ENCODE measurements at regions not wholly inside any gene's neighbourhood (a gene's known extent, or its start where the extent isn't known, plus 50 kb on each side); places are given as distances from the start of the nearest gene placed in this dataset.

DNA sequence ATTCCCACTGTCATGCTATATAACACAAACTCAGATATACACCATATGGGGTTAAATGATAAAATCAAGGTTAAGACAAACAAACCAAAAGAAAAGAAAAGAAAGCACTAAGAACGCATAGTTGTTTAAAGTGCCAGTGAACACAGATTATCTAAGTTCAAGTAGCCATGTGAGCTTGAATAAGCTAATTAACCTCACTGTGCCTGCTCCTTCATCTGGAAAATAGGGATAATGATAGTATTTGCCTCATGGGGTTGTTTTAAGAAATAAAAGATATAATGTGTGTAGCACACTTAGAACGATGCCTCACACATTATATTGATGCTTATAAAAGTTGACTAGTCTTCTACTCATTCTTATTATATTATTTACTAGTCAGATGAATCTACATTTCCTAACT is 72.6 kb upstream of the IL12A start:
- no peak overlapping the region for H3K9ac ChIP-seq (ENCODE audit: low read depth in 1 of 2, low read length in 2 of 2)
- no peak overlapping the region for H3K27ac ChIP-seq (ENCODE audit: low read depth, low read length)
- H3K27me3 ChIP-seq (ENCODE audit: control insufficient read depth in 1 of 2, insufficient read depth in 2 of 2, low read length in 2 of 2) = no peaks in the 10 kb centered on the region
- H3K36me3 ChIP-seq (ENCODE audit: control insufficient read depth in 1 of 2, insufficient read depth in 2 of 2, low read length in 2 of 2) = no peaks in the 10 kb centered on the region
- H3K4me3 ChIP-seq (ENCODE audit: low read depth in 1 of 2, low read length in 2 of 2) = no peak overlapping the region
- no peaks in the 10 kb centered on the region for H3K9me3 ChIP-seq (ENCODE audit: control insufficient read depth in 1 of 2, low read length in 2 of 2)
- H3K4me1 ChIP-seq (ENCODE audit: control insufficient read depth in 1 of 2, insufficient read depth in 2 of 2, low read length in 2 of 2) = peaks cover 6 to 7% of the 10 kb centered on the region in 2 donors

DNA sequence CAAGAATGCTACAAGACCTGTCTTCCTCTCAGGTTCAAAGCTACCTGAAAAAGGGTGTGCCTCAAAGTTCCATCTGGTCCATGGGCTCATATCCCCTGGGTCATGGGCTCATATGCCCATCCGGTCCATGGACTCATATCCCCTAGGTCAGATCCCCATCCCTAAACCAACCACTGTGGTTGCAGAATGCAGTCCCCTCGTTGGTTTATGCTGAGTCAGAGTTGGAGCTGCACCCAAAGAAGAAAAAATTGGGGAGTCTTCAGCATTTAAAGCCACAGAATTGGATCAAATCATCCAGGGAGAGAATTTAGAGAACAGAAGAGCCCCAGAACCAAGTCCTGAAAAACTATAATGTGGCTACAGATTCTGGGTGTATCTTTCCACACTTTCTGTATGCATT is 71.5 kb upstream of the IL12A start:
- Histone ChIP-seq H3K36me3 (ENCODE audit: control insufficient read depth in 1 of 2, insufficient read depth in 2 of 2, low read length in 2 of 2) (no peaks in the 10 kb centered on the region), H3K4me3 (ENCODE audit: low read depth in 1 of 2, low read length in 2 of 2) (no peak overlapping the region), H3K4me1 (ENCODE audit: control insufficient read depth in 1 of 2, insufficient read depth in 2 of 2, low read length in 2 of 2) (no peaks in the 10 kb centered on the region), H3K9me3 (ENCODE audit: control insufficient read depth in 1 of 2, low read length in 2 of 2) (no peaks in the 10 kb centered on the region), H3K27ac (ENCODE audit: low read depth, low read length) (no peak overlapping the region), H3K9ac (ENCODE audit: low read depth in 1 of 2, low read length in 2 of 2) (no peak overlapping the region), H3K27me3 (ENCODE audit: control insufficient read depth in 1 of 2, insufficient read depth in 2 of 2, low read length in 2 of 2) (no peaks in the 10 kb centered on the region)

DNA sequence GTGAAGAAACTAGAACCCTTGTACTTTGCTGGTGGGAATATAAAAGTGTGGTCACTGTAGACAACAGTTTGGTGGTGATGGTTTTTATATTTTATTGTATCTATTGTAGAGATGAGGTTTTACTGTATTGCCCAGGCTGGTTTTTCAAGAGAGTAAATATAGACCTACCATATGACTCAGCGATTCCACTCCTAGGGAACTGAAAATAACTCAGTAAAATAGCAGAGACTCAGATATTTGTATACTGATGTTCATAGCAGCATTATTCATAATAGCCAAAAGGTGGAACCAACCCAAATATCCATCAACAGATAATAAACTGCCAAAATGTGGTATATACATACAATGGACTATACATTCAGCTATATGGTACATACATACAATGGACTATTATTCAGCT is 68.8 kb upstream of the IL12A start:
- Histone ChIP-seq H3K4me3 (ENCODE audit: low read depth in 1 of 2, low read length in 2 of 2) (no peak overlapping the region), H3K27ac (ENCODE audit: low read depth, low read length) (no peak overlapping the region), H3K36me3 (ENCODE audit: control insufficient read depth in 1 of 2, insufficient read depth in 2 of 2, low read length in 2 of 2) (no peaks in the 10 kb centered on the region), H3K4me1 (ENCODE audit: control insufficient read depth in 1 of 2, insufficient read depth in 2 of 2, low read length in 2 of 2) (no peaks in the 10 kb centered on the region), H3K27me3 (ENCODE audit: control insufficient read depth in 1 of 2, insufficient read depth in 2 of 2, low read length in 2 of 2) (no peaks in the 10 kb centered on the region), H3K9me3 (ENCODE audit: control insufficient read depth in 1 of 2, low read length in 2 of 2) (no peaks in the 10 kb centered on the region), H3K9ac (ENCODE audit: low read depth in 1 of 2, low read length in 2 of 2) (no peak overlapping the region)

DNA sequence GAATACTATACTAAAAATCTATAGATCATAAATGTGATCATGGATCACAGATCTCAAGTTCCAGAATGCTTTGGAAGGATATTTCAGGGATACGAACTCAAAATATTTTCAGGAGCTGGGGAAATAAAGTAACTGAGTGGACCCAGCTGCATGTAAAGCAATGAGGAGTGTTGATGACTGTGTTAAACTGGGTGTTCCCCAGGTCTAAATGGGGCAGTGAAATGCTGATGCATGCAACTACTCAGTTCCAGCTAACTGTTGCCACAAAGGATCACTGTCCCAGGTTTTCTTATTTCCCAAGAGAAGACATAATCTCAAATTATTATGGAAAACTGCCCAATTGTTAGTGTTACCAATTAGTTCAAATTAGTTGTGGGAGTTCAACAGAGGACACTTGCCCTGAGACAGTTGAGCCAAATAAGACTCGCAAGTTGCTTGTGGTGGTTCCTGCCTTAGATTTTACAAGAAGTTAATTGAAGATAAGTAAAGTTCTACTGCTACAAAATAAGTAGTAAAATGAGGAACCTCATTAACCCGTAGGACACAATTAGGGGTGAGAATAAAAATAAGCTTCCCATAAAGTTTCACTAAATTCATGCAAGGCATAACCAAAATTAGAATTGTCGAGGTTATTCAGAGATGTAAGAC is 66.3 kb upstream of the IL12A start:
- no peak overlapping the region for H3K4me3 ChIP-seq (ENCODE audit: low read depth in 1 of 2, low read length in 2 of 2)
- no peaks in the 10 kb centered on the region for H3K9me3 ChIP-seq (ENCODE audit: control insufficient read depth in 1 of 2, low read length in 2 of 2)
- H3K27me3 ChIP-seq (ENCODE audit: control insufficient read depth in 1 of 2, insufficient read depth in 2 of 2, low read length in 2 of 2) = no peaks in the 10 kb centered on the region
- H3K9ac ChIP-seq (ENCODE audit: low read depth in 1 of 2, low read length in 2 of 2) = no peak overlapping the region
- no peak overlapping the region for H3K27ac ChIP-seq (ENCODE audit: low read depth, low read length)
- H3K4me1 ChIP-seq (ENCODE audit: control insufficient read depth in 1 of 2, insufficient read depth in 2 of 2, low read length in 2 of 2) = no peaks in the 10 kb centered on the region
- H3K36me3 ChIP-seq (ENCODE audit: control insufficient read depth in 1 of 2, insufficient read depth in 2 of 2, low read length in 2 of 2) = no peaks in the 10 kb centered on the region

DNA sequence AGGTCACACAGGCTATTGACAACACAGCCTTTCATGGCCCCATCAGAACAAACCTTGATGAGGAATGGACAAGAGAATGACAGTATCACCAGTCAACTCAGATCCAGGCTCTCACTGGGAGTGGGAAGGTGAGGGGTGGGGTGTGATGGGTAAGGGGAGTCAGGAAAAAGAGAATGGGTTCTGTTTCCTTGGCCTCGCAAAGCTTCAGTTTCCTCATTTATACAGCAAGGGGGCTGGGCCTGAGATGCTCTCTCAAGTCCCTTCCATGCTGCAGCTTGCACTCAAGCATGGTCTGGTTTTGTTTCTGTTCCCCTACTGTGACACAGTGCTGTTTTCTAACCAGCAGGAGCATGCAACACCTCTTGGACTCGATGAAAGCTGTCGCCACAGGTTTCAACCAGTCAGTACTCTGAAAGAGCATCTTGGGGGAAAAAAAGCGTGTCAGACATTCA is 65.7 kb upstream of the IL12A start:
- Histone ChIP-seq H3K9ac (ENCODE audit: low read depth in 1 of 2, low read length in 2 of 2) (no peak overlapping the region), H3K4me3 (ENCODE audit: low read depth in 1 of 2, low read length in 2 of 2) (no peak overlapping the region), H3K27me3 (ENCODE audit: control insufficient read depth in 1 of 2, insufficient read depth in 2 of 2, low read length in 2 of 2) (no peaks in the 10 kb centered on the region), H3K27ac (ENCODE audit: low read depth, low read length) (no peak overlapping the region), H3K9me3 (ENCODE audit: control insufficient read depth in 1 of 2, low read length in 2 of 2) (no peaks in the 10 kb centered on the region), H3K36me3 (ENCODE audit: control insufficient read depth in 1 of 2, insufficient read depth in 2 of 2, low read length in 2 of 2) (no peaks in the 10 kb centered on the region), H3K4me1 (ENCODE audit: control insufficient read depth in 1 of 2, insufficient read depth in 2 of 2, low read length in 2 of 2) (no peaks in the 10 kb centered on the region)

DNA sequence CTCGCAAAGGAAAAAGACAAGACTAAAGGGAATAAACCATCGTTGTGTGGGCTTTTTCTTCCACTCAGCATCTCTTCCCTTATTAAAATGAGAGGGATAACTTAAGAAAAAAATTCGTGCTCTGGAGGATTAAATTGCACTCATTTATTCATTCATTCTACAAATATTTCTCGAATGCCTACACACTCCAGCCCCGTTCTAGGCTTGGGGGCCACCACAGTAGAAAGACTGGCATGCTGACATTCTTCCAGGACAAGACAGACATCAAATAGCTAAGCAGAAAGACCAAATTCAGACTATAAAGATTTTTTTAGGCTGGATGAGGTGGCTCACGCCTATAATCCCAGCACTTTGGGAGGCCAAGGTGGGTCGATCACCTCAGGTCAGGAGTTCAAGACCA is 65.3 kb upstream of the IL12A start:
- H3K4me3 ChIP-seq (ENCODE audit: low read depth in 1 of 2, low read length in 2 of 2) = no peak overlapping the region

DNA sequence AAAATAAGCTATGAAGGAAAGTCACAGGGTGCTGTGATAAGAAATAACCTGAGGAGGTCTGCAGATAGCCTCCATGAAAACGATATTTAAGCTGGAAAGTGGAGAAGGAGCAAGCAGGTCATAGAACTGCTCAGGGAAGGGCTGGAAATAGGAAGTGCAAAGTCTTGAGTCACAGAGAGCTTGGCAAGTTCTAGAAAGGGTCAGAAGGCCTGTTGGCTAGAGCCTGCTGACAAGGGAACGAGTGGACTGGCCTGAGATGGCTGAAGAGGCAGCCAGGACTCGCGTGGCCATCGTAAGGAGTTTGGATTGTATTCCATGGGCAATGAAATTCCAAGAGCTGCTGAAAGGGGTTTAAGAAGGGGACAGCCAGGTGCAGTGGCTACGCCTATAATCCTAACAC is 64.7 kb upstream of the IL12A start:
- Histone ChIP-seq H3K4me1 (ENCODE audit: control insufficient read depth in 1 of 2, insufficient read depth in 2 of 2, low read length in 2 of 2) (no peaks in the 10 kb centered on the region), H3K27ac (ENCODE audit: low read depth, low read length) (no peak overlapping the region)

More for the DNA sequence above, 65.3 kb upstream of the IL12A start:
- H3K4me1 ChIP-seq (ENCODE audit: control insufficient read depth in 1 of 2, insufficient read depth in 2 of 2, low read length in 2 of 2) = no peaks in the 10 kb centered on the region
- H3K27ac ChIP-seq (ENCODE audit: low read depth, low read length) = no peak overlapping the region
- no peaks in the 10 kb centered on the region for H3K36me3 ChIP-seq (ENCODE audit: control insufficient read depth in 1 of 2, insufficient read depth in 2 of 2, low read length in 2 of 2)
- H3K9ac ChIP-seq (ENCODE audit: low read depth in 1 of 2, low read length in 2 of 2) = no peak overlapping the region
- no peaks in the 10 kb centered on the region for H3K9me3 ChIP-seq (ENCODE audit: control insufficient read depth in 1 of 2, low read length in 2 of 2)
- no peaks in the 10 kb centered on the region for H3K27me3 ChIP-seq (ENCODE audit: control insufficient read depth in 1 of 2, insufficient read depth in 2 of 2, low read length in 2 of 2)

DNA sequence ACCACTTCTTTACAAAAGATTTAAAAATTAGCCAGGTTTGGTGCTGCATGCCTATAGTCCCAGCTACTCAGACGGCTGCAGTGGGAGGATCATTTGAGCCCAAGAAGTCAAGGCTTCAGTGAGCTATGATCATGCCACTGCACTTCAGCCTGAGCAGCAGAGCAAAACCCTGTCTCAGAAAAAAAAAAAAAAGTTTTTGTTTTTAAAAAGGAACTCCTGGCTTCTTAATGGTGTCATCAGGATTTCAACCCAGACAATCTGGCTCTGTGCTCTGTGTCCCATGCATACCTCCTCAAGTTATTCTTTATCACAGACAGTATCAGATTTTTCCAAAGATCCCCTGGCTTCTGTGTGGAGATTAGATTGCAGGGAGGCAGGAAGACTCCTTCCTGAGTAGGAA is 64.2 kb upstream of the IL12A start:
- no peak overlapping the region for H3K4me3 ChIP-seq (ENCODE audit: low read depth in 1 of 2, low read length in 2 of 2)
- no peak overlapping the region for H3K9ac ChIP-seq (ENCODE audit: low read depth in 1 of 2, low read length in 2 of 2)
- no peaks in the 10 kb centered on the region for H3K36me3 ChIP-seq (ENCODE audit: control insufficient read depth in 1 of 2, insufficient read depth in 2 of 2, low read length in 2 of 2)
- H3K27me3 ChIP-seq (ENCODE audit: control insufficient read depth in 1 of 2, insufficient read depth in 2 of 2, low read length in 2 of 2) = no peaks in the 10 kb centered on the region
- H3K4me1 ChIP-seq (ENCODE audit: control insufficient read depth in 1 of 2, insufficient read depth in 2 of 2, low read length in 2 of 2) = peaks cover 0 to 3% of the 10 kb centered on the region in 2 donors
- H3K27ac ChIP-seq (ENCODE audit: low read depth, low read length) = no peak overlapping the region
- no peaks in the 10 kb centered on the region for H3K9me3 ChIP-seq (ENCODE audit: control insufficient read depth in 1 of 2, low read length in 2 of 2)

More for the DNA sequence above, 64.7 kb upstream of the IL12A start:
- H3K36me3 ChIP-seq (ENCODE audit: control insufficient read depth in 1 of 2, insufficient read depth in 2 of 2, low read length in 2 of 2) = no peaks in the 10 kb centered on the region
- H3K27me3 ChIP-seq (ENCODE audit: control insufficient read depth in 1 of 2, insufficient read depth in 2 of 2, low read length in 2 of 2) = no peaks in the 10 kb centered on the region
- no peaks in the 10 kb centered on the region for H3K9me3 ChIP-seq (ENCODE audit: control insufficient read depth in 1 of 2, low read length in 2 of 2)
- H3K4me3 ChIP-seq (ENCODE audit: low read depth in 1 of 2, low read length in 2 of 2) = no peak overlapping the region
- no peak overlapping the region for H3K9ac ChIP-seq (ENCODE audit: low read depth in 1 of 2, low read length in 2 of 2)

DNA sequence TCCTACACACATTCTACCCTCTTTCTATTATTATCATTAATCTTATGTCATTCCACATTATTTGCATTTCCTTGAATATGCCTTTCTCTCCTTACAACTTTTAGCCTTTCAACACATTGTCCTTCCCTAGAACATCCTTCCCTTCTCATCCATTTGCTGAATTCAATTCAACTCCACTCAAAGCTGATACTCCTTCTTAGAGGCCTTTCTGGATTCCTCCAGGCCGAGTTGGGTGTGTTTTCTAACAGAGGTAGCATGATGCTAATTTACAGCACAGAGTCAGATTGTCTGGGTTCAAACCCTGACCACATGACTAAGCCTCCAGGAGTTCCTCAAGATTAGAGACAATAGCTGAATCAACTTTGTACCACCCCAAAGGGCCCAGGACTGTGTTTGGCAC is 63.4 kb upstream of the IL12A start:
- H3K9me3 ChIP-seq (ENCODE audit: control insufficient read depth in 1 of 2, low read length in 2 of 2) = no peaks in the 10 kb centered on the region
- H3K4me1 ChIP-seq (ENCODE audit: control insufficient read depth in 1 of 2, insufficient read depth in 2 of 2, low read length in 2 of 2) = peaks cover 0 to 8% of the 10 kb centered on the region in 2 donors
- H3K9ac ChIP-seq (ENCODE audit: low read depth in 1 of 2, low read length in 2 of 2) = no peak overlapping the region
- H3K27me3 ChIP-seq (ENCODE audit: control insufficient read depth in 1 of 2, insufficient read depth in 2 of 2, low read length in 2 of 2) = no peaks in the 10 kb centered on the region
- H3K4me3 ChIP-seq (ENCODE audit: low read depth in 1 of 2, low read length in 2 of 2) = no peak overlapping the region
- no peaks in the 10 kb centered on the region for H3K36me3 ChIP-seq (ENCODE audit: control insufficient read depth in 1 of 2, insufficient read depth in 2 of 2, low read length in 2 of 2)
- H3K27ac ChIP-seq (ENCODE audit: low read depth, low read length) = no peak overlapping the region

DNA sequence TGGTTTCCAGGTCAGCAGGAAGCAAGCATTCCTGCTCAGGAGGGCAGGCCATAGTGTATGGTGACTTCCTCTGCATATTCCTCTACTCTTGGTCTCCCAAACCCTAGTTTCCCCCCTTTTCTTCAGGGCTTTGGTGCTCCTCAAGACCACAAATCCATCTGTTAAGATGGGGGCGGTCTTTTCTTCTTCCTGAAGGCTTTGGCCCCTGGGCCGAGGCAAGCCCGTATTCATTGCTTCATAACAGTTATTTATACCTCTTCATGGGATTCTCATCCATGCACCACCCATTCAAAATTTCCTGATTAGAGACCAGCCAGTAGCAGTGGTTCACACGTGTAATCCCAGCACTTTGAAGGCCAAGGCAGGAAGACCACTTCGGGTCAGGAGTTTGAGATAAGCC is 62.1 kb upstream of the IL12A start:
- peaks cover 0 to 8% of the 10 kb centered on the region in 2 donors for H3K4me1 ChIP-seq (ENCODE audit: control insufficient read depth in 1 of 2, insufficient read depth in 2 of 2, low read length in 2 of 2)
- no peaks in the 10 kb centered on the region for H3K9me3 ChIP-seq (ENCODE audit: control insufficient read depth in 1 of 2, low read length in 2 of 2)
- no peak overlapping the region for H3K9ac ChIP-seq (ENCODE audit: low read depth in 1 of 2, low read length in 2 of 2)
- no peaks in the 10 kb centered on the region for H3K27me3 ChIP-seq (ENCODE audit: control insufficient read depth in 1 of 2, insufficient read depth in 2 of 2, low read length in 2 of 2)
- H3K27ac ChIP-seq (ENCODE audit: low read depth, low read length) = no peak overlapping the region
- no peak overlapping the region for H3K4me3 ChIP-seq (ENCODE audit: low read depth in 1 of 2, low read length in 2 of 2)
- no peaks in the 10 kb centered on the region for H3K36me3 ChIP-seq (ENCODE audit: control insufficient read depth in 1 of 2, insufficient read depth in 2 of 2, low read length in 2 of 2)

DNA sequence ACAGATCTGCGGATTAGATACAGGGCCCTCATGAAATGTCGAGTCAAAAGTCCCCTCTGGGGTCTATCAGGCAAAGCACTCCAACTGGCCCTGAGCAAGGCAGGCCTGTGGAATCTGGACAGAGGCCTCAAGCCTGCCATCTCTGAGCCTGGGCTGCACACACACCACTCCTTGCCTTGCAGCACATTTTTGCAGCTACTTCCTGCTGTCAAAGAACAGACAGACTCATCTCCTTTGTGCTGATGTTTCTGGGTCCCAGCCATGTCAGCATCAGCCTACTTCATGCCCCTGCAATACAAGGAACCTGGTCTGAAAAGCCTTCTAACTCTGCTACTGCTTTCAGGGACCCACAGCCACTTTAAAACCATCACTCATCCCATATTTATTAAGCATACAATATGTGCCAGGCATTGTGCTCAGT is 60.6 kb upstream of the IL12A start:
- H3K9me3 ChIP-seq (ENCODE audit: control insufficient read depth in 1 of 2, low read length in 2 of 2) = no peaks in the 10 kb centered on the region
- H3K27me3 ChIP-seq (ENCODE audit: control insufficient read depth in 1 of 2, insufficient read depth in 2 of 2, low read length in 2 of 2) = no peaks in the 10 kb centered on the region
- H3K4me1 ChIP-seq (ENCODE audit: control insufficient read depth in 1 of 2, insufficient read depth in 2 of 2, low read length in 2 of 2) = peaks cover 0 to 8% of the 10 kb centered on the region in 2 donors
- H3K9ac ChIP-seq (ENCODE audit: low read depth in 1 of 2, low read length in 2 of 2) = no peak overlapping the region
- H3K27ac ChIP-seq (ENCODE audit: low read depth, low read length) = no peak overlapping the region
- H3K4me3 ChIP-seq (ENCODE audit: low read depth in 1 of 2, low read length in 2 of 2) = no peak overlapping the region
- H3K36me3 ChIP-seq (ENCODE audit: control insufficient read depth in 1 of 2, insufficient read depth in 2 of 2, low read length in 2 of 2) = no peaks in the 10 kb centered on the region
